ENCODE measurements at regions not wholly inside any gene's neighbourhood (a gene's known extent, or its start where the extent isn't known, plus 50 kb on each side); places are given as distances from the start of the nearest gene placed in this dataset.
A peak's percentile ranks its signal among the peaks of the same experiment; 100 is the strongest.

DNA sequence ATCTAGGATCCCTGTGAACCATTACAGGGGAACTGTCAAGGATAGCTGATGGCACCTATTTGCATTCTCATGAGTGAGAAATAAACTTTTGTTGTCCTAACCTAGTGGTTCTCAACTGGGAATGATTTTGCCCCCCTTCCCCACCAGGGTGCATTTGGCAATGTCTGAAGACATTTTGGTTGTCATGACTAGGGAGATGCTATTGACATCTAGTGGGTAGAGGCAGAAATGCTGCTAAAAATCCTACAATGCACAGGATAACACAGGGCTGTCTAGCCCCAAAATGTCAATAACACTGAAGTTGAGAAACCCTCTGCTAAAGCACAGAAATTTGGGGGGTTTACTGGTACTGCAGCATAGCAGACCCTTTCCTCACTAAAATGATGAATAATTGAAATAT is 140.9 kb upstream of the SRRM4 start:
- DNase-seq (ENCODE audit: low read depth in 4 of 4, low spot score in 2 of 4): no peak

DNA sequence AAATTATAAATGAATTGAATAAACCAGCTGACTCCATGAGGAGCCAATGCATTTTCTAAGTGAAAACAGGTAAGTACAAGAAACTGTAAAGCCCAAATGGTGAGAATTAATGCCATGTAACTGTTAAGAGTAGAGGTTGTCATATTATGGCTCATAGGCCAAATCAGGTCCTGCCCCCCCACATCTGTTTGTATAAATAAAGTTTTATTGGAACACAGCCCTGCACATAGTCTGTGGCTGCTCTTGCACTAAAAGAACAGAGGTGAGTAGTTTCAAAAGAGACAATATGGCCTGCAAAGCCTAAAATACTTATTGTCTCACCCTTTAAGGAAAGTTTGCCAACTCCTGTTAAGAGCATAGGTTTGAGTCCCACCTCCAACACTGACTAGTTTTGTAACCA is 140.5 kb upstream of the SRRM4 start:
- no peak for DNase-seq (ENCODE audit: low read depth in 4 of 4, low spot score in 2 of 4)

DNA sequence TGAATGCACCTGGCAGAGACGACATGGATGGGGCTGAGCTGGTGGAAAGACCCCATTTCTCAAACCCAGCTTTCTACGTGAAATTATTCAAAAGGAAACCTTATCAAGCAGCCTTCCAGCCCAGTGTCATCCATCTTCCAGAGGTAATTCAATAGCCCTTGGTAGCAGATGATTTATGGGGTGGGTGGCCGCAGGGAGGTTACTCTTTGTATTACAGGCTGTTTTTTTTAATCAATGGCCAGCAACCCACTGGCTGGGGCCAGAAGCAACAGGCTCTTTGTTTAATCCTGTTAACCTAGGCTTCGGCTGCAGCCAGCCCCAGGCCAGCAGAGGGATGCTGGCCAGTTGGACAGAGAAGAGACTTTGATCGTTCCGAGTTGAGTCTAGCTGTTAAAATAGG is 139.8 kb upstream of the SRRM4 start:
- no peak for DNase-seq (ENCODE audit: low read depth in 4 of 4, low spot score in 2 of 4)

DNA sequence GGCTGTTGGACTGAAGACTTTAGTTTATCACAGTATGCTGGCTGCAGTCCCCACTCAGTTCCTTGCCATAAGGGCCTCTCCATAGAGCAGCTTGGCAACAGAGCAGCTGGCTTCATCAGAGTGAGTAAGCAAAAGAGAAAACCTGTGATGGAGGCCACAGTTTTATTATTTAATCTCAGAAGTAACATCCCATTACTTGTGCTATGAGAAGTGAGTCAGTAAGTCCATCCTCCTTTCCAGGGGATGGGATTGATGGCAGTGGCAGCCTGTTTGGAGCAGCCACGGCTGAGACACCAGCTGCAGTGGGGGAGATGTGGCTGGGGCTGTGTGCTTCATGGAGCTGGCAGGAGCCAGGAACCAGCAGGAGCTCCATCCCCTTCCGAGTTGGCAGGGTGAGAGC is 138.5 kb upstream of the SRRM4 start:
- no peak for DNase-seq (ENCODE audit: low read depth in 4 of 4, low spot score in 2 of 4)

GRCh38 chr12:118846416-118846815 is 134.9 kb upstream of the SRRM4 start:
- no peak for DNase-seq (ENCODE audit: low read depth in 4 of 4, low spot score in 2 of 4)

DNA sequence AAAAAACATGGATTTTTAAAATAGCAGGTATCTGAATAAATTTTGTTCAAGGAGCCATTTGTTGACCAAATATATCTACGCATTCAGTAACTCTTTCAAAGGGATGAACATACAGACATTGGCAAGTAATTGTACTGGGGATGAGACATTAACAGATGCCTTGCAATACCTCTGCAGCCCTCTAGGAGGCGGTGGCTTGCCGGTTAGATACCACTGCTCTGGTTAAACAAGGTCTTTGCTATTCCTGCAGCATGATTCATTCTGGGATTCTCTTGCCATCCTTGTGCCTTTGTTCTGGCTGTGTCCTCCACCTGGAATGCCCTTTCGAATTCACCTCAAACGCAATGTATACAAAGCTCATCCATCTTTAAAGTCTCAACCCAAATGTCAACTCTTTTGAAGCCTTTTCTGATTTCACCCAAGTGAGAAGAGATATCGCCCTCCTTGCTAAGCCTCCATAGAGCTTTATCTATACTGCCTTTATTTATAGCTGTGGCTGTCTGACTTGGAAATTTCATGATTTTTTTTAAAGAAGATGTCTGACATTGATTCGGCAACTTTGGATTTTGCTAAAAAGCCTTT is 131.0 kb upstream of the SRRM4 start:
- no peak for DNase-seq (ENCODE audit: low read depth in 4 of 4, low spot score in 2 of 4)

DNA sequence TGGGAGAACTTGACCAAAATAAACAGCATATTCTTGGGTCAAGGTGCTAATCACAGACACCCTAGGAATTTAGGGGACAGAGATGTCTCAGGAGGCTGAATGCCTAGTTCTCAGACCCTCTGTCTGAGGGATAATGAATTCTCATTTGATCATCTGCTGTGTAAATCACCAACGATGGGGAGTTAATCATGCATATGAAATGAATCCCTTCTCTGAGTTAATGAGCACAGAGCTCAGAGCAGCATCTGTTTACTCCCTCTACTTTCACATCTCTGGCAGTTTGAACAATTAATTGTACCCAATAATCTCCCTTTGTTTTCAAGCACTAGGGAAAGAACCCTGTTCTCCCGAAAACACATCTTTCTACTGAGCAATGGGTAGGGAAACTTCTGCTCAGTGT is 129.4 kb upstream of the SRRM4 start:
- DNase-seq (ENCODE audit: low read depth in 4 of 4, low spot score in 2 of 4): no peak

GRCh38 chr12:118853634-118854033 is 127.7 kb upstream of the SRRM4 start:
- DNase-seq (ENCODE audit: low read depth in 4 of 4, low spot score in 2 of 4): no peak

DNA sequence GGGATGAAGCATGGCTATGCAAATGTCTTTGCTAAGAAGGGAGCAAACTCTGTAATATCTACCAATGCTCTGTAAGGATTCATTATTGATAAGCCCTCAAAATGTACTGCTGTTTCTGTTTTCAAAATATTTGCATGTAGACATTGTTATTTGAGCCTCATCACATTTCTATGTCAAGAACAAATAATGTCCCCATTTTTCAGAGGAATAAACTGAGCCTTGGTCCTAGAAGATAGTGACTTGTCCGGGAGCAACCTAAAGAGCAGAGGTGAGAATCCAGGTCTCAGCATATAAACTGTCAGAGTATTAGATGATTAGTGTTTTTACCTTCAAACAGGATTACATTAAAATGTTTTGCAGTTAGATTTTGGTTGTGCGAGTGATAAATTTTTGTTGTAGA is 125.5 kb upstream of the SRRM4 start:
- no peak for DNase-seq (ENCODE audit: low read depth in 4 of 4, low spot score in 2 of 4)

DNA sequence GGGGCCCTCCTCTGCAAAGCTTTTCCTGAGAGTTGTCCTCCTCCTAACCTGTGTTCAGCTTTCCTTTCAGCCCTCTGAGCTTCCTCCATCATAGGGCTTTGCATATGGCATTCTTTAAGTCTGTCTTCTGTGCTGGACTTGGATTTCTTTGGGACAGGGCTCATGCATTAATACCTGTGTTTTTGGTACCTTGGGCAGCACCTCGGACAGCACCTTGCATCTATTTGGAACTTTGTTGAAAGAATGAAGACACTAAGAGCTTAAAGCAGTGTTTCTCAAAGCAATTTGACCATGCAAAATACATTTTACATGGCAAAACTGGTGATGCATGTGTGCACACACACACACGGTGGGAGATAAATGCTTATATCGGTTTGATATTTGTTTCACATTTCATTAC is 115.0 kb upstream of the SRRM4 start:
- peak in 2 of 4 donors; percentile 0 to 6 for DNase-seq (ENCODE audit: low read depth in 4 of 4, low spot score in 2 of 4)

GRCh38 chr12:118870551-118870950 is 110.8 kb upstream of the SRRM4 start:
- DNase-seq (ENCODE audit: low read depth in 4 of 4, low spot score in 2 of 4): no peak

DNA sequence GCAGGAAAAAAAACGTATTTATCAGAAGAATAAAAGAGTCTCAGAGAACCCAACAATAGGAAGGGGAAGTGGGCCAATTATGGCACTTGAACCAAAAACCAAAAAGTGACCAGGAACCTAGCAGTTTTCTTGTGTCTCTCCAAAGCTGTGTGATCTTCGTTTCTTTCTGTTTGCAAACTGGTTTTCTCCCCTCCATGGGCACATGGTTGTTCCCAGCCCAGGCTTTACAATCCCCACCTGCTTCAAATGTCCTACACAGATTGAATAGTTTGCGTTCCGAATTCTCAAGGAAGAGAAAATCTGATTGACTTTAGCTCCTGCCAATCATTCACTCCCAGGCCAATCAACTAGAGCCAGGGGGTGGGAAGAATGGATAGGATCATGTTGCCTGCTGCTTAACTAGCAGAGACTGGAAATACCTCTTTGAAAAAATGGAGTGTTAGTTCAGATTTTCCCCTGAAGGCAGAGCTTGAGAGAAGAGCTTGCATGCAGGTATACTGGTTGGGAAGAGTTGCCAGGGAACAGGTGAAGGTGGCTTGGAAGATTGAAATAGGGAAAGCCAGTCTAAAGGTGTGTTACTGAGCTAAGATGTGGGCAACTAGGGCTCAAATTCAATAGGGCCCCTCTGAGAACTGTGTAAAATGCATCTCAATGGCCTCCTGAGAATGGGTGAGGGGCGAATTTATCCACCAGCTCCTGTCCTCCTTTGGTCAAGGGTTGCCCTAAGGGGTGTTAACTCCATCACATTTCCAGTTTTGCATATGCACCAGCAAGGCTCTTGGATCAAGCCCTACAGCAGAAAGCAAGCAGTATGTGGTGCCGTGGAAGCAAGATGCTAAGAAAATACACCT is 106.4 kb upstream of the SRRM4 start:
- no peak for DNase-seq (ENCODE audit: low read depth in 4 of 4, low spot score in 2 of 4)

GRCh38 chr12:118880720-118881493 is 100.4 kb upstream of the SRRM4 start:
- no peak for DNase-seq (ENCODE audit: low read depth in 4 of 4, low spot score in 2 of 4)

DNA sequence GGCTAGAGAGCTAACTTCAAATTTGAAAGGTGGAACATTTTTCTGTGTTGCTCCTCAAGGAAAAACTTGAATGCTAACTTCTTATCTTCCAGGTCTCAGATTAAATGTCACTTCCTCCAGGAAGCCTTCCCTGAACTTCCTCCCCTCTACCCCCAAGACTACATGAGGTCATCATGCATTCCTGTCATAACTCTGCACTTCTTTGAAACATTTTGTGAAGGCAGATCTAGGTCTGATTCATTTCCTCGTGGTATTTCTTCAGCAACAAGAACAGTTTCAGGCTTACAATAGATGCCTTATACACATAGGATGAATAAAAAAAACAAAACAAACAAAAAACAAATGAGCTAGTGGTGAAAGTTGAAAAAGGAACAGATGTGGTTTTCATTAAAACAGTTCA is 97.1 kb upstream of the SRRM4 start:
- no peak for DNase-seq (ENCODE audit: low read depth in 4 of 4, low spot score in 2 of 4)

- no peak for DNase-seq (ENCODE audit: low read depth in 4 of 4, low spot score in 2 of 4)
Observed at GRCh38 chr12:118900993-118901392, 80.3 kb upstream of the SRRM4 start.

- DNase-seq (ENCODE audit: low read depth in 4 of 4, low spot score in 2 of 4): no peak
Observed at GRCh38 chr12:118908811-118909210, 72.5 kb upstream of the SRRM4 start.

- DNase-seq (ENCODE audit: low read depth in 4 of 4, low spot score in 2 of 4): no peak
Observed at GRCh38 chr12:118912697-118913270, 68.6 kb upstream of the SRRM4 start.

GRCh38 chr12:118921761-118922160 is 59.6 kb upstream of the SRRM4 start:
- DNase-seq (ENCODE audit: low read depth in 4 of 4, low spot score in 2 of 4): no peak

GRCh38 chr12:118922405-118922804 is 58.9 kb upstream of the SRRM4 start:
- DNase-seq (ENCODE audit: low read depth in 4 of 4, low spot score in 2 of 4): peak; percentile 1 to 17 (median 2)

DNA sequence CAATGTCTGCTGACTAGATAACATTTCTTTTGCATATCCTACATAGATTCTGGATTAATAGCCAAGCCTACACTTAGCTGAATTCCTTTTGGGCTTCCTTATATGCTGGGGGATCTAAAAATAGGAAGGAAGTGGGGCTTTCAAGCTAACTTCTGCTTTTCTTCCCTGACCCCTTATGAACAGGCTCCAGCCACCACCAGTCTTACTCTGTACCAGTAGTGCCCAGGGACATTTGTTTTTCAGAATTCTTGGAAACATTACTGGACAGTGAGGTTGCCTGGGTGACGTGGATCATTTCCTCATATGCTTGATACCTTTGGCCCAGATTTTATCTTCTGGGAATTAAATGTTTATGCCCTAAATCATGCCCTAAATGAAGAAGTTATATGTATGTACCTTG is 55.9 kb upstream of the SRRM4 start:
- no peak for DNase-seq (ENCODE audit: low read depth in 4 of 4, low spot score in 2 of 4)

DNA sequence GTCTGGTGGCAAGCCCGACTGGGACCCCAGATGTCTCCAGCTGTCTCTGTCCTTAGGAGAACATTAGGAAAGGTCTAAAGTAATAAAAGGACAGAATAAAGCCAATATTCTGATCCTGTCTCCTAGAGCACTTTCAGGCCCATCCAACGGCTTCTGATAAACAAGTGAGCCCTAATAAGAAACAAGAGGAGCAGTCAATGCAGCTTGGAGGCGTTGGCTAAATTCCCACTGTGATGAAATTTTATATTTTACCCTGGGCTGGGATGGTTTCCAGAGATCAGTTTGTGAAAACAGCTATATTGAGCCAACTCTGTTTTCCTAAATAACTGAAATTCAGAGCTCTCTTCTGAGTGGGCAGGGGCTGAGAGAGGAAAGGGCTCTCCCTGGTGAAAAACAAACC is 55.5 kb upstream of the SRRM4 start:
- DNase-seq (ENCODE audit: low read depth in 4 of 4, low spot score in 2 of 4): no peak

Data from left renal cortex interstitium (tissue), 4 donors.